ENCODE measurements at regions not wholly inside any gene's neighbourhood (a gene's known extent, or its start where the extent isn't known, plus 50 kb on each side); places are given as distances from the start of the nearest gene placed in this dataset.

DNA sequence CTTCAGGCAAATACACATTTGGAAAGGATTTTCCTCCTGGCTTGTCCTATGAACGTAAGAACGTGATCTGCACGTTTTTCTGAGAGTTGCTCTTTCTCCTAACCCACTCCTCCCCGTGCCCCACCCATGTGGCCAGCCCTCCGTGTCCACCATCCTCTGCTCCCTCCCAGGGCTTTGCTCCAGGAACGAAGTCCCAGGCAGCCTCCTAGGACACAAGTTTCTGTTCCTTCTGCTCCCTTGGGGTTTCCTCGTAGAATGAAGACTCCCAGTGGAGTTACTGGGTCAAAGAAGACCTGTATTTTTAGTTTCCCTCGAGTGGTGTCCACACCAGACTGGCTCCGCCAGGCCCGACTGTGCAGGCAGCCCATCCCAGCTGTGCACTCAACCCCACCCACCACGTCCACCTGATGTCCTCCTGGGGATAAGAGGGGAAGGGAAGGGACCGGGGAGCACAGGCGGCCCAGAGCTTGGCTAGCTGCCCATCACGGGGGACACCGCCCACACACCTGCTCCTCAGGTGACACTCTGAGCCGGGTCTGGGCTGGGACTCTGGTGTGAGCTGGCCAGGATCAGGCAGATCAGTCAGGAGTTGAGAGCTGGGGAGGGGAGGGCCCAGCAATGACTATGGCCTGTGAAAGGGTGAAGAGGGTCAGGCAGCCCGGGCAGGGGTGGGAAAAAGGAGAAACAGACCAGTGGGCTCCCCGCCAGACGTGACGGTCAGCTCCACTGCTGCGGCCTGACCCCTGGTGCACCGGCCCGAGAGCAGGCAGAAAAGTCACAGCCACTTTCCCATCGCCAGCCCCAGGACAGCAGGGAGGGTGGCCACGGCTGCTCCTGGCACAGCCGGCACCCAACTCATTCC, 54.3 kb upstream of the PPP2R2D start:
- TF ChIP-seq CTCF (IDR thresholded peaks at IDR 0.05) (no peak), POLR2A (IDR thresholded peaks at IDR 0.05) (no peak)

Measured in Peyer's patch (tissue), 4 donors.